HCT116 (cell line): ENCODE measurements at regions not wholly inside any gene's neighbourhood (a gene's known extent, or its start where the extent isn't known, plus 50 kb on each side); places are given as distances from the start of the nearest gene placed in this dataset.

Experiments used
- ATAC-seq: fragments of 200-7000 bp; cut with Tn5 transposase; 2 replicates; pipeline ENCODE4 v1.9.1; 2020; ENCODE audit warnings: mild to moderate bottlenecking, moderate library complexity
- BruUV-seq: library from RNA; stranded (reverse); fragments of 400-500 nt; replicated peaks from 2 replicates; lab custom pipeline; 2021; lab: Mats Ljungman, UMichigan
- CTCF ChIA-PET: fragments of 300-600 bp; sonication (Branson Sonifier 250); formaldehyde crosslinking; loops from one replicate; lab custom pipeline; 2021; ENCODE audit warnings: antibody characterized with exemption; lab: Charles Lee
- POLR2A ChIA-PET: fragments of 300-600, 350-600 bp; sonication (Branson Sonifier 250); formaldehyde crosslinking; loops from one replicate; lab custom pipeline; 2021; ENCODE audit warnings: antibody characterized with exemption; lab: Charles Lee
- RAD21 ChIA-PET, 2 experiments: fragments of 300-600 bp; sonication (Branson Sonifier 250); formaldehyde crosslinking; loops; one replicate each; lab custom pipeline; 2023; ENCODE audit warnings: low total read pairs in 2 of 2; ENCODE audit not compliant: uncharacterized antibody in 2 of 2, unreplicated experiment in 2 of 2, low non-redundant PET in 1 of 2; lab: Charles Lee
- DNase-seq: peaks from one replicate; pipeline ENCODE4 v3.0.0-alpha.2; 2010; ENCODE audit warnings: low read depth, low spot score
- H2AFZ ChIP-seq: fragments of 200-600 bp; shearing (Covaris generic), sonication (generic); 2 replicates; pipeline ENCODE4 v1.6.1; 2017; ENCODE audit warnings: low read depth, mixed run types, mixed read lengths, antibody characterized with exemption, low read length; ENCODE audit not compliant: poor library complexity, severe bottlenecking
- H3K27ac ChIP-seq: 2 replicates; pipeline ENCODE4 v1.5.1; 2012; ENCODE audit warnings: low read depth, low read length
- H3K27me3 ChIP-seq: fragments of 200-600 bp; sonication (generic); 2 replicates; pipeline ENCODE4 v1.6.1; 2016; ENCODE audit warnings: mixed run types, low read length, mixed read lengths; ENCODE audit not compliant: insufficient read depth
- H3K36me3 ChIP-seq, 2 experiments: fragments of 200-500 bp in 1 of 2; fragments of 200-600 bp in 1 of 2; sonication (Bioruptor generic) in 1 of 2; sonication (generic) in 1 of 2; 2 replicates each; pipeline versions ENCODE4 v1.5.1 to v1.6.1; 2014 to 2016; ENCODE audit warnings: low read length in 2 of 2, inconsistent platforms in 1 of 2, mixed read lengths in 1 of 2, mixed run types in 1 of 2; ENCODE audit not compliant: insufficient read depth in 2 of 2, control insufficient read depth in 1 of 2
- H3K4me1 ChIP-seq, 2 experiments: fragments of 200-600 bp in 1 of 2; sonication (generic) in 1 of 2; 2 replicates each; pipeline versions ENCODE4 v1.5.1 to v1.6.1; 2012 to 2017; ENCODE audit warnings: low read length in 2 of 2, inconsistent platforms in 1 of 2, mild to moderate bottlenecking in 1 of 2, mixed read lengths in 1 of 2, mixed run types in 1 of 2, moderate library complexity in 1 of 2; ENCODE audit not compliant: insufficient read depth in 2 of 2, control insufficient read depth in 1 of 2
- H3K4me2 ChIP-seq: fragments of 200-600 bp; sonication (generic); 2 replicates; pipeline ENCODE4 v1.6.1; 2017; ENCODE audit warnings: mixed run types, low read length, mixed read lengths
- H3K4me3 ChIP-seq, 2 experiments: fragments of 200-600 bp in 1 of 2; sonication (generic) in 1 of 2; replicated peaks in 1 of 2; 2 replicates each; pipeline ENCODE4 v1.5.1; 2011 to 2016; ENCODE audit warnings: low read length in 2 of 2, control low read depth in 1 of 2, low read depth in 1 of 2, mild to moderate bottlenecking in 1 of 2, mixed read lengths in 1 of 2, mixed run types in 1 of 2
- H3K79me2 ChIP-seq: fragments of 200-600 bp; sonication (generic); 2 replicates; pipeline ENCODE4 v1.6.1; 2017; ENCODE audit warnings: mild to moderate bottlenecking, mixed run types, low read length, moderate library complexity, mixed read lengths; ENCODE audit not compliant: insufficient read depth
- H3K9ac ChIP-seq: fragments of 200-600 bp; sonication (generic); 2 replicates; pipeline ENCODE4 v1.6.1; 2016; ENCODE audit warnings: low read length, mixed read lengths
- H3K9me2 ChIP-seq: fragments of 200-600 bp; sonication (generic), shearing (Covaris generic); 2 replicates; pipeline ENCODE4 v1.6.1; 2017; ENCODE audit warnings: mixed run types, mild to moderate bottlenecking, moderate library complexity; ENCODE audit not compliant: insufficient read depth
- H3K9me3 ChIP-seq, 2 experiments: fragments of 200-500 bp in 1 of 2; fragments of 200-600 bp in 1 of 2; sonication (Bioruptor generic) in 1 of 2; sonication (generic) in 1 of 2; 2 replicates each; pipeline ENCODE4 v1.6.1; 2014 to 2017; ENCODE audit warnings: low read length in 2 of 2, mixed read lengths in 2 of 2, inconsistent platforms in 1 of 2, low read depth in 1 of 2, mild to moderate bottlenecking in 1 of 2, mixed run types in 1 of 2, moderate library complexity in 1 of 2; ENCODE audit not compliant: control insufficient read depth in 1 of 2, insufficient read depth in 1 of 2
- H4K20me1 ChIP-seq: fragments of 200-600 bp; sonication (generic), shearing (Covaris generic); 2 replicates; pipeline ENCODE4 v1.6.1; 2017; ENCODE audit warnings: mixed run types, mild to moderate bottlenecking, moderate library complexity; ENCODE audit not compliant: insufficient read depth
- CEBPB ChIP-seq: IDR thresholded peaks from 2 replicates; pipeline ENCODE4 v1.6.1; 2012; ENCODE audit warnings: low read depth
- EGR1 ChIP-seq: IDR thresholded peaks from 2 replicates; pipeline ENCODE4 v1.6.1; 2012; ENCODE audit warnings: low read depth
- EZH2phosphoT487 ChIP-seq: fragments of 200-600 bp; IDR thresholded peaks from 2 replicates; pipeline ENCODE4 v1.6.1; 2018; ENCODE audit warnings: antibody characterized with exemption, borderline replicate concordance
- POLR2AphosphoS5 ChIP-seq: IDR thresholded peaks from 2 replicates; pipeline ENCODE4 v1.6.1; 2011; ENCODE audit warnings: mild to moderate bottlenecking, low read depth, low read length, moderate library complexity
- SIN3A ChIP-seq: IDR thresholded peaks from 2 replicates; pipeline ENCODE4 v1.6.1; 2012; ENCODE audit warnings: low read depth
- ZFX ChIP-seq: fragments of 450-650 bp; IDR thresholded peaks from 2 replicates; pipeline ENCODE4 v1.6.1; 2017
- ZNF274 ChIP-seq: fragments of 200-500 bp; sonication (Bioruptor generic); IDR thresholded peaks from 2 replicates; pipeline ENCODE4 v1.6.1; 2014; ENCODE audit warnings: mild to moderate bottlenecking, low read depth, low read length, inconsistent platforms
- intact Hi-C: fragments of 100-400 bp; cut with micrococcal nuclease; formaldehyde crosslinking; loops from 2 replicates; pipeline ENCODE4 v1.10.0; 2022
- TF ChIP-seq, protein P1 (sequence below), 3 experiments: fragments of 200-600 bp in 1 of 3; sonication (generic) in 1 of 3; IDR thresholded peaks in 2 of 3; conservative IDR thresholded peaks in 1 of 3; 2 replicates each; pipeline ENCODE4 v1.5.1; 2012 to 2017; ENCODE audit warnings: low read depth in 2 of 3, low read length in 2 of 3, antibody characterized with exemption in 1 of 3, borderline replicate concordance in 1 of 3, control low read depth in 1 of 3, mild to moderate bottlenecking in 1 of 3, mixed read lengths in 1 of 3, mixed run types in 1 of 3, moderate library complexity in 1 of 3; ENCODE audit not compliant: insufficient read depth in 1 of 3
- TF ChIP-seq, protein P2 (sequence below): IDR thresholded peaks from 2 replicates; pipeline ENCODE4 v1.6.1; 2012
- TF ChIP-seq, protein P3 (sequence below): IDR thresholded peaks from 2 replicates; pipeline ENCODE4 v1.6.1; 2011; ENCODE audit warnings: mild to moderate bottlenecking, low read length, moderate library complexity; ENCODE audit not compliant: insufficient replicate concordance; ENCODE audit errors: extremely low read depth

DNA sequence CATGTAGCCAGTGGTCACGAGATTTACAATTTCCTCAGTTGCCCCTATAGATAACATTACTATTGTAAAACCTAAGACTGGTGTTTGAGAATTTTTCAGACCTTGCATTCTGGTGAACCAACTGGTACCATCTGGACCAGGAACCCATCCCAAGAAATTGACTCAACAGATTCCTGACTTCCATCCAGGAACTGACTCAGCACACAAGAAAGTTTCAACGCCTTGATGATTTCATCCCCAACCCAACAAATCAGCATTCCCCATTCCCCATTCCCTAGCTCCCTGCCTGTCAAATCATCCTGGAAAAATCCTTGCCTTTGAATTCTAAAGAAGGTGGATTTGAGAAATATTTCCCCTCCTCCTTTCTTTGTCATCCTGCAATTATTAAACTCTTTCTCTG lies 529.8 kb upstream of the PRMT6 start:
- no peak overlapping the region for H3K27ac ChIP-seq
- H3K4me1 ChIP-seq, result no peaks in the 10 kb centered on the region
- DNase-seq, result no peak
- no peak for ATAC-seq
- no peak for TF ChIP-seq EZH2phosphoT487
- TF ChIP-seq, protein P1, sequence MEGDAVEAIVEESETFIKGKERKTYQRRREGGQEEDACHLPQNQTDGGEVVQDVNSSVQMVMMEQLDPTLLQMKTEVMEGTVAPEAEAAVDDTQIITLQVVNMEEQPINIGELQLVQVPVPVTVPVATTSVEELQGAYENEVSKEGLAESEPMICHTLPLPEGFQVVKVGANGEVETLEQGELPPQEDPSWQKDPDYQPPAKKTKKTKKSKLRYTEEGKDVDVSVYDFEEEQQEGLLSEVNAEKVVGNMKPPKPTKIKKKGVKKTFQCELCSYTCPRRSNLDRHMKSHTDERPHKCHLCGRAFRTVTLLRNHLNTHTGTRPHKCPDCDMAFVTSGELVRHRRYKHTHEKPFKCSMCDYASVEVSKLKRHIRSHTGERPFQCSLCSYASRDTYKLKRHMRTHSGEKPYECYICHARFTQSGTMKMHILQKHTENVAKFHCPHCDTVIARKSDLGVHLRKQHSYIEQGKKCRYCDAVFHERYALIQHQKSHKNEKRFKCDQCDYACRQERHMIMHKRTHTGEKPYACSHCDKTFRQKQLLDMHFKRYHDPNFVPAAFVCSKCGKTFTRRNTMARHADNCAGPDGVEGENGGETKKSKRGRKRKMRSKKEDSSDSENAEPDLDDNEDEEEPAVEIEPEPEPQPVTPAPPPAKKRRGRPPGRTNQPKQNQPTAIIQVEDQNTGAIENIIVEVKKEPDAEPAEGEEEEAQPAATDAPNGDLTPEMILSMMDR (IDR thresholded peaks at IDR 0.05 in 2 of 3, conservative IDR thresholded peaks at IDR 0.05 in 1 of 3; ENCODE audit: borderline replicate concordance in 1 of 3, insufficient read depth in 1 of 3, low read depth in 2 of 3, low read length in 2 of 3), result no peak
- TF ChIP-seq ZFX, result no peak
- H3K27me3 ChIP-seq, result no peaks in the 10 kb centered on the region
- no TSS peak for BruUV-seq
- POLR2A ChIA-PET, result no interaction called here
- H2AFZ ChIP-seq, result no peak overlapping the region
- CTCF ChIA-PET, result no interaction called here
- H3K9ac ChIP-seq, result no peak overlapping the region
- no peak overlapping the region for H3K4me3 ChIP-seq
- H3K9me3 ChIP-seq, result peaks cover 14 to 23% of the 10 kb centered on the region in 2 experiments; a peak in 2 of 4 replicates
- no peaks in the 10 kb centered on the region for H3K79me2 ChIP-seq
- no peak overlapping the region for H3K4me2 ChIP-seq
- no peaks in the 10 kb centered on the region for H4K20me1 ChIP-seq
- no peaks in the 10 kb centered on the region for H3K9me2 ChIP-seq
- intact Hi-C loops, result no loop called here
- H3K36me3 ChIP-seq, result no peaks in the 10 kb centered on the region
- RAD21 ChIA-PET, result no interaction called here

- H3K36me3 ChIP-seq, result no peaks in the 10 kb centered on the region
- no peak overlapping the region for H2AFZ ChIP-seq
- H3K4me1 ChIP-seq, result no peaks in the 10 kb centered on the region; a peak in 1 of 4 replicates
- no TSS peak for BruUV-seq
- no peaks in the 10 kb centered on the region for H3K9me2 ChIP-seq
- ChIA-PET RAD21 (no interaction called here), POLR2A (no interaction called here), CTCF (no interaction called here)
- H4K20me1 ChIP-seq, result no peaks in the 10 kb centered on the region
- no peak for DNase-seq
- H3K4me2 ChIP-seq, result no peak overlapping the region
- H3K27ac ChIP-seq, result no peak overlapping the region
- H3K27me3 ChIP-seq, result no peaks in the 10 kb centered on the region
- intact Hi-C loops, result no loop called here
- peaks cover 5 to 31% of the 10 kb centered on the region in 2 experiments; a peak in 3 of 4 replicates for H3K9me3 ChIP-seq
- no peak overlapping the region for H3K4me3 ChIP-seq
- ATAC-seq, result no peak
- H3K79me2 ChIP-seq, result no peaks in the 10 kb centered on the region
- H3K9ac ChIP-seq, result no peak overlapping the region
- TF ChIP-seq SIN3A (no peak), ZFX (no peak), CEBPB (no peak), EGR1 (no peak), ZNF274 (no peak), POLR2AphosphoS5 (no peak)
- TF ChIP-seq, protein P2, sequence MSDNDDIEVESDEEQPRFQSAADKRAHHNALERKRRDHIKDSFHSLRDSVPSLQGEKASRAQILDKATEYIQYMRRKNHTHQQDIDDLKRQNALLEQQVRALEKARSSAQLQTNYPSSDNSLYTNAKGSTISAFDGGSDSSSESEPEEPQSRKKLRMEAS, result no peak
- TF ChIP-seq, protein P1 (IDR thresholded peaks at IDR 0.05 in 2 of 3, conservative IDR thresholded peaks at IDR 0.05 in 1 of 3; ENCODE audit: borderline replicate concordance in 1 of 3, insufficient read depth in 1 of 3, low read depth in 2 of 3, low read length in 2 of 3), result no peak
- TF ChIP-seq, protein P3, sequence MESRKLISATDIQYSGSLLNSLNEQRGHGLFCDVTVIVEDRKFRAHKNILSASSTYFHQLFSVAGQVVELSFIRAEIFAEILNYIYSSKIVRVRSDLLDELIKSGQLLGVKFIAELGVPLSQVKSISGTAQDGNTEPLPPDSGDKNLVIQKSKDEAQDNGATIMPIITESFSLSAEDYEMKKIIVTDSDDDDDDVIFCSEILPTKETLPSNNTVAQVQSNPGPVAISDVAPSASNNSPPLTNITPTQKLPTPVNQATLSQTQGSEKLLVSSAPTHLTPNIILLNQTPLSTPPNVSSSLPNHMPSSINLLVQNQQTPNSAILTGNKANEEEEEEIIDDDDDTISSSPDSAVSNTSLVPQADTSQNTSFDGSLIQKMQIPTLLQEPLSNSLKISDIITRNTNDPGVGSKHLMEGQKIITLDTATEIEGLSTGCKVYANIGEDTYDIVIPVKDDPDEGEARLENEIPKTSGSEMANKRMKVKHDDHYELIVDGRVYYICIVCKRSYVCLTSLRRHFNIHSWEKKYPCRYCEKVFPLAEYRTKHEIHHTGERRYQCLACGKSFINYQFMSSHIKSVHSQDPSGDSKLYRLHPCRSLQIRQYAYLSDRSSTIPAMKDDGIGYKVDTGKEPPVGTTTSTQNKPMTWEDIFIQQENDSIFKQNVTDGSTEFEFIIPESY, result no peak
These were observed 521.9 kb upstream of the PRMT6 start for GRCh38 chr1:106534612-106535011.
